Heart right ventricle (tissue), 16 donors: ENCODE measurements at regions not wholly inside any gene's neighbourhood (a gene's known extent, or its start where the extent isn't known, plus 50 kb on each side); places are given as distances from the start of the nearest gene placed in this dataset.

Experiments used
- ATAC-seq, 8 donors: fragments of 200-7000 bp; cut with Tn5 transposase; one replicate each; pipeline ENCODE4 v1.9.1; 2020; ENCODE audit warnings: mild to moderate bottlenecking in 8 of 8, moderate library complexity in 8 of 8, moderate number of reproducible peaks in 1 of 8
- DNase-seq, 2 donors: peaks; one replicate each; pipeline ENCODE4 v3.0.0-alpha.2; 2020
- H3K27ac ChIP-seq, 10 donors: fragments of 200-600 bp; sonication (generic) in 2 of 10; one replicate each; pipeline versions ENCODE4 v1.5.0 to v1.8.0; 2020 to 2022; ENCODE audit warnings: mild to moderate bottlenecking in 3 of 10
- H3K27me3 ChIP-seq, 7 donors: fragments of 200-600 bp; one replicate each; pipeline ENCODE4 v1.8.0; 2021 to 2022; ENCODE audit warnings: mild to moderate bottlenecking in 2 of 7
- H3K36me3 ChIP-seq, 9 donors: fragments of 200-600 bp; sonication (generic) in 1 of 9; one replicate each; pipeline versions ENCODE4 v1.5.0 to v1.8.0; 2020 to 2022; ENCODE audit warnings: mild to moderate bottlenecking in 2 of 9
- H3K4me1 ChIP-seq, 9 donors: fragments of 200-600 bp; sonication (generic) in 1 of 9; one replicate each; pipeline versions ENCODE4 v1.5.0 to v1.8.0; 2020 to 2022; ENCODE audit warnings: mild to moderate bottlenecking in 4 of 9
- H3K4me3 ChIP-seq, 10 donors: fragments of 200-600 bp; sonication (generic) in 2 of 10; one replicate each; pipeline versions ENCODE4 v1.5.0 to v1.8.0; 2020 to 2022; ENCODE audit warnings: mild to moderate bottlenecking in 7 of 10, moderate library complexity in 2 of 10
- H3K9me3 ChIP-seq, 11 donors: fragments of 200-600 bp in 10 of 11; sonication (generic) in 2 of 11; one replicate each; pipeline versions ENCODE4 v1.5.0 to v1.8.0; 2013 to 2022; ENCODE audit warnings: mild to moderate bottlenecking in 2 of 11, control low read depth in 1 of 11, moderate library complexity in 1 of 11
- WGBS, 2 donors: extraction: QIAGEN DNeasy Blood & Tissue Kit; methylation state at CpG; one replicate each; pipeline ENCODE4 v1.1.7; 2013; ENCODE audit warnings: inconsistent platforms in 1 of 2; 5-methylcytosine and 5-hydroxymethylcytosine counted together
- intact Hi-C, 10 donors: fragments of 100-400 bp; cut with DNase I; formaldehyde crosslinking; loops; one replicate each; pipeline versions ENCODE4 v1.11.1 to v1.14.2; 2022
- TF ChIP-seq, protein P1 (sequence below), 9 donors: fragments of 200-600 bp; sonication (generic) in 2 of 9; IDR thresholded peaks; one replicate each; pipeline versions ENCODE4 v1.5.0 to v1.8.0; 2021 to 2022; ENCODE audit warnings: antibody characterized with exemption in 9 of 9, mild to moderate bottlenecking in 5 of 9, moderate library complexity in 1 of 9
- donor health status: Arrhythmogenic right ventricular cardiomyopathy.
- donor health status: ischemic (EF 13 %, LVEDD 7.1; RV severe dilation, severe dysfunction).
- donor health status: healthy with polysubstance abuse.
- donor health status: DM: no; HTN: yes; CAD: no.
- donor health status: DM: no; HTN: no; CAD: no.
- donor health status: ischemic (EF 25% LVEDD 6.9; RV normal size, moderate dysfunction).
- donor health status: ischemic (EF 25% LVEDD 5.7; RV mildly dilated, moderate dysfunction).
- donor health status: healthy.
- donor health status: DM: yes; HTN: yes; CAD: no.
- donor health status: Ischemic cardiomyopathy.
- donor health status: ischemic (EF 35%, LVEDD 5.7; RV mildly dilated, moderate dysfunction).
- donor health status: nonischemic (EF 11% LVEDD 7.7; RV severe dilation, severe dysfunction).
- donor health status: DM: yes; HTN: yes; CAD: no.
- donor health status: PGD.
- donor health status: ischemic (EF 29% LVEDD 5.4; RV normal size, mild dysfunction).
- donor health status: nonischemic (EF 23%, LVEDD 6.1; RV moderate dilation, normal function).

DNA sequence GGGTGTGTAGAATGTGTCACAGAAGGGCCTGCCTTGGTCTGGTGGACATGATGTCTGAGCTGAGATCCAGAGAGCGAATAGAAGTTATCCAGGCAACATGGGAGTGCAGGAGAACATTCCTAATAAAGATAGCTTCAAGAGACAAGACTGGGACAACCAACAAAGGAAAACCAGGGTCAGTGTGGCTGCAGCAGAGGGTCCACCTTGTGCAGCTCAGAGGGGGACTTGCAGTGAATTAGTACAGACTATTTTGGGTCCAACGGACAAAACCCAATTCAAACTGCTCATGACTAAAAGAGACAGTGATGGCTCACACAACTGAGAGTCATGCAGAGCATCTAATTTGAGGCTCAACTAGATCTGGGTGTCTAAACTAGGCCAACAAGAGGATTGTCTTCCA is 192.1 kb downstream of the CBLN1 start:
- Histone ChIP-seq H3K27me3 (no peaks in the 10 kb centered on the region), H3K27ac (no peak overlapping the region), H3K9me3 (peaks cover 0 to 13% (median 0%) of the 10 kb centered on the region in 11 donors), H3K4me3 (no peak overlapping the region), H3K36me3 (no peaks in the 10 kb centered on the region), H3K4me1 (no peaks in the 10 kb centered on the region)
- intact Hi-C loops = no loop called here
- TF ChIP-seq, protein P1, sequence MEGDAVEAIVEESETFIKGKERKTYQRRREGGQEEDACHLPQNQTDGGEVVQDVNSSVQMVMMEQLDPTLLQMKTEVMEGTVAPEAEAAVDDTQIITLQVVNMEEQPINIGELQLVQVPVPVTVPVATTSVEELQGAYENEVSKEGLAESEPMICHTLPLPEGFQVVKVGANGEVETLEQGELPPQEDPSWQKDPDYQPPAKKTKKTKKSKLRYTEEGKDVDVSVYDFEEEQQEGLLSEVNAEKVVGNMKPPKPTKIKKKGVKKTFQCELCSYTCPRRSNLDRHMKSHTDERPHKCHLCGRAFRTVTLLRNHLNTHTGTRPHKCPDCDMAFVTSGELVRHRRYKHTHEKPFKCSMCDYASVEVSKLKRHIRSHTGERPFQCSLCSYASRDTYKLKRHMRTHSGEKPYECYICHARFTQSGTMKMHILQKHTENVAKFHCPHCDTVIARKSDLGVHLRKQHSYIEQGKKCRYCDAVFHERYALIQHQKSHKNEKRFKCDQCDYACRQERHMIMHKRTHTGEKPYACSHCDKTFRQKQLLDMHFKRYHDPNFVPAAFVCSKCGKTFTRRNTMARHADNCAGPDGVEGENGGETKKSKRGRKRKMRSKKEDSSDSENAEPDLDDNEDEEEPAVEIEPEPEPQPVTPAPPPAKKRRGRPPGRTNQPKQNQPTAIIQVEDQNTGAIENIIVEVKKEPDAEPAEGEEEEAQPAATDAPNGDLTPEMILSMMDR (IDR thresholded peaks at IDR 0.05) = no peak
- no peak for DNase-seq
- 71 to 77% methylated on average over 2 of the region's 2 CpGs for WGBS, 2 donors
- no peak for ATAC-seq

DNA sequence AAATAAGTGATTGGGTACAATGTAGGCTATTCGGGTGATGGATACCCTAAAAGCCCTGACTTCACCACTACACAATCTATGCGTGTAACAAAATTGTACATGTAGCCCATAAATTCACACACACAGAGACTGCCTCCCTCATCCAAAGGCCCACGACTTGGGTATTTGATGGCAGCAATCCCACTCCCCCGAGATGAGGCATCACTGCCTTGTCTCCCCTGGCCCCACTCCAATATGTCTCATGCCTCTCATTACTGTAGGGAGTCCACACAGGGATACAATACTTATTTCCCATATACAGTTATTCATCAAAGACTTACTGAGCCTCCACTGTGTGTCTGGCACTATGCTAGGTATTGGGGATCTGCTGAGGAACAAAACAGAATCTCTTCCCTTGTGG is 192.6 kb downstream of the CBLN1 start:
- H3K4me1 ChIP-seq = no peaks in the 10 kb centered on the region
- H3K27me3 ChIP-seq = no peaks in the 10 kb centered on the region

DNA sequence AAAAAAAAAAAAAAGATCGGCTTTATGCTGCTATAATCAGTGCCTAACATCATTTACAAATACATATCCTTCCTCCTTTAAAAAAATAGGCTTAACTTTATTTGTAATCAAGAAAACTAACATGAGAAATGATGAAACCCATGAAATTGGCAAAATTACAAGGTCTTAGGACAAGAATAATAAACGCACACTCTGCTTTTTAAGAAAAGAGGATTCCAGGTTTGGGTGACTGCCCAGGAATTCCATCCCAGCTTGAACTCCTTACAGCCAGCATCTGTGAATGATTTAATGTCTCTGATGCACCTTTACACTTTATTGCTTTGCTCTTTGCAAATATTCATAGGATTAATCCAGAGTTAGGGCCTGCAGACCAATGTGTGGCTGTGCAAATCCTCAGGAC is 196.0 kb downstream of the CBLN1 start:
- Histone ChIP-seq H3K27ac (no peak overlapping the region), H3K4me1 (no peaks in the 10 kb centered on the region), H3K36me3 (no peaks in the 10 kb centered on the region), H3K27me3 (no peaks in the 10 kb centered on the region), H3K4me3 (no peak overlapping the region), H3K9me3 (peaks cover 0 to 16% (median 0%) of the 10 kb centered on the region in 11 donors)
- TF ChIP-seq, protein P1 (IDR thresholded peaks at IDR 0.05) = no peak
- ATAC-seq = no peak
- no peak for DNase-seq
- WGBS, 2 donors = 75 to 79% methylated on average over 2 of the region's 2 CpGs
- intact Hi-C loops = no loop called here

More for the DNA sequence above, 192.6 kb downstream of the CBLN1 start:
- ATAC-seq = no peak
- Histone ChIP-seq H3K27ac (no peak overlapping the region), H3K36me3 (no peaks in the 10 kb centered on the region), H3K9me3 (peaks cover 0 to 16% (median 0%) of the 10 kb centered on the region in 11 donors), H3K4me3 (no peak overlapping the region)
- 80 to 82% methylated on average over 4 of the region's 4 CpGs for WGBS, 2 donors
- no peak for DNase-seq
- intact Hi-C loops = no loop called here
- TF ChIP-seq, protein P1 (IDR thresholded peaks at IDR 0.05) = no peak

DNA sequence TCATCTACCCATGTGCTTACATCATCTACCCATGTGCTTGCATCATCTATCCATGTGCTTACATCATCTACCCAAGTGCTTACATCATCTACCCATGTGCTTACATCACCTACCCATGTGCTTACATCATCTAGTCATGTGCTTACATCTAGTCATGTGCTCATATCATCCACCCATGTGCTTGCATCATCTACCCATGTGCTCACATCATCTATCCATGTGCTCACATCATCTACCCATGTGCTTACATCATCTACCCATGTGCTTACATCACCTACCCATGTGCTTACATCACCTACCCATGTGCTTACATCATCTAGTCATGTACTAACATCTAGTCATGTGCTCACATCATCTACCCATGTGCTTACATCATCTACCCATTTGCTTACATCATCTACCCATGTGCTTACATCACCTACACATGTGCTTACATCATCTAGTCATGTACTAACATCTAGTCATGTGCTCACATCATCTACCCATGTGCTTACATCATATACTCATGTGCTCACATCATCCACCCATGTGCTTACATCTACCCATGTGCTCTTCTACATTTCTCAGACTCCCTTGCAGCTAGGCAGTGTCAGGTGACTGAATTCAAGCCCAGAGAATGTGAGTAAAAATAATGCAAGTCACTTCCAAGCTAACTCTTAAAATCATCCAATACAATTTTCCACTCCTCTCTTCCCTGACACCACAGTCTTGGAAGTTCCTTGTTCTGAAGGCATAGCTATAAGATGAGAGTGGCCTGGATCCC is 196.8 kb downstream of the CBLN1 start:
- Histone ChIP-seq H3K9me3 (peaks cover 0 to 16% (median 0%) of the 10 kb centered on the region in 11 donors), H3K27me3 (no peaks in the 10 kb centered on the region), H3K27ac (no peak overlapping the region), H3K4me3 (no peak overlapping the region), H3K4me1 (no peaks in the 10 kb centered on the region), H3K36me3 (no peaks in the 10 kb centered on the region)
- DNase-seq = no peak
- intact Hi-C loops = no loop called here
- ATAC-seq = no peak
- TF ChIP-seq, protein P1 (IDR thresholded peaks at IDR 0.05) = no peak
